Mammary epithelial cell (primary cell): ENCODE measurements at regions not wholly inside any gene's neighbourhood (a gene's known extent, or its start where the extent isn't known, plus 50 kb on each side); places are given as distances from the start of the nearest gene placed in this dataset.

Source experiments
- EZH2 ChIP-seq: IDR thresholded peaks from 2 replicates; pipeline ENCODE4 v1.6.1; 2012; ENCODE audit warnings: low read length, inconsistent platforms, borderline replicate concordance
- TF ChIP-seq, protein P1 (sequence below), 2 donors: IDR thresholded peaks in 1 of 2; conservative IDR thresholded peaks in 1 of 2; 2 replicates each; pipeline ENCODE4 v1.5.1; 2011 to 2012; ENCODE audit warnings: inconsistent platforms in 2 of 2, low read length in 2 of 2, mild to moderate bottlenecking in 2 of 2, control low read depth in 1 of 2, low read depth in 1 of 2; ENCODE audit not compliant: insufficient read depth in 1 of 2; ENCODE audit errors: extremely low read depth in 1 of 2

DNA sequence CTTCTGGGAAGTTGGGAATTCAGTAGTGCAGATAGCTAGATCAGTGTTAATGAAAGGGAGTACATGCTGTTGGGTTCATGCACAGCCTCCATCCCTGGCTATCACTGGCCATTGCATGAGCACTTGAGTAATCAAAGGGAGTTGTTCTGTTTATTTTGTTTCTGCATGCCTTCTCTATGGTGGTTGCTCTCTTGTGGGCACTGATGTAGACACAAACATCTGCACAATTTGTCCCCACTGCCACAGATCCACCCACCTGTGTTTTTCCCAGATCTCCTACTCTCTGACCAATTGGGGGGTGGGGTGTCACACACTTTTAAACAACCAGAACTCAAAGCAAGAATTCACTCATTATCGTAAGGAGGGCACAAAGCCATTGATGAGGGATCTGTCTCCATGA is 89.7 kb upstream of the DHRS4 start:
- TF ChIP-seq, protein P1, sequence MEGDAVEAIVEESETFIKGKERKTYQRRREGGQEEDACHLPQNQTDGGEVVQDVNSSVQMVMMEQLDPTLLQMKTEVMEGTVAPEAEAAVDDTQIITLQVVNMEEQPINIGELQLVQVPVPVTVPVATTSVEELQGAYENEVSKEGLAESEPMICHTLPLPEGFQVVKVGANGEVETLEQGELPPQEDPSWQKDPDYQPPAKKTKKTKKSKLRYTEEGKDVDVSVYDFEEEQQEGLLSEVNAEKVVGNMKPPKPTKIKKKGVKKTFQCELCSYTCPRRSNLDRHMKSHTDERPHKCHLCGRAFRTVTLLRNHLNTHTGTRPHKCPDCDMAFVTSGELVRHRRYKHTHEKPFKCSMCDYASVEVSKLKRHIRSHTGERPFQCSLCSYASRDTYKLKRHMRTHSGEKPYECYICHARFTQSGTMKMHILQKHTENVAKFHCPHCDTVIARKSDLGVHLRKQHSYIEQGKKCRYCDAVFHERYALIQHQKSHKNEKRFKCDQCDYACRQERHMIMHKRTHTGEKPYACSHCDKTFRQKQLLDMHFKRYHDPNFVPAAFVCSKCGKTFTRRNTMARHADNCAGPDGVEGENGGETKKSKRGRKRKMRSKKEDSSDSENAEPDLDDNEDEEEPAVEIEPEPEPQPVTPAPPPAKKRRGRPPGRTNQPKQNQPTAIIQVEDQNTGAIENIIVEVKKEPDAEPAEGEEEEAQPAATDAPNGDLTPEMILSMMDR (conservative IDR thresholded peaks at IDR 0.05 in 1 of 2, IDR thresholded peaks at IDR 0.05 in 1 of 2; ENCODE audit: extremely low read depth in 1 of 2, insufficient read depth in 1 of 2, low read depth in 1 of 2, low read length in 2 of 2) = no peak
- no peak for TF ChIP-seq EZH2
